GM18511 (cell line): ENCODE measurements at regions not wholly inside any gene's neighbourhood (a gene's known extent, or its start where the extent isn't known, plus 50 kb on each side); places are given as distances from the start of the nearest gene placed in this dataset.

Source experiments
- ATAC-seq: cut with Tn5 transposase; IDR thresholded peaks from one replicate; pipeline ENCODE4 v1.9.1; 2021; ENCODE audit warnings: mild to moderate bottlenecking, moderate library complexity; ENCODE audit not compliant: unreplicated experiment

DNA sequence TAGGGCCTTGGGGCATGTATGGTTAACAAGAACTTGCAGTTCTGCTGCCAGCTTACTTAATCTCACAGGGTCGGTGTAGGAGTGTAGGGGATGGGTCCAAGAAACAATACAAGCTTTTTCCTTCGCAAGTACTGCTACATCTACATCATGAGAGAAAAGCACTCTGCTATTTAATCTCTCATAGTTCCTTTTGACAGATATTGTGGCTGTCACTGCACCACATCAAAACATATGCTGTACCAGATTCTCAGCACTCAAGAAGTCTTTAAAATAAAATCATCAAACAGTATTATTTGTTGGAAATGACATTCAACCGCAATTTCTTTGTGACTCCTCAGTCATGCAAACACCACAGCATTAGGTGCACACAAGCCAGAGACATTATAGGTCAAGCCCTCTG lies 215.5 kb upstream of the BMP4 start:
- no peak for ATAC-seq

DNA sequence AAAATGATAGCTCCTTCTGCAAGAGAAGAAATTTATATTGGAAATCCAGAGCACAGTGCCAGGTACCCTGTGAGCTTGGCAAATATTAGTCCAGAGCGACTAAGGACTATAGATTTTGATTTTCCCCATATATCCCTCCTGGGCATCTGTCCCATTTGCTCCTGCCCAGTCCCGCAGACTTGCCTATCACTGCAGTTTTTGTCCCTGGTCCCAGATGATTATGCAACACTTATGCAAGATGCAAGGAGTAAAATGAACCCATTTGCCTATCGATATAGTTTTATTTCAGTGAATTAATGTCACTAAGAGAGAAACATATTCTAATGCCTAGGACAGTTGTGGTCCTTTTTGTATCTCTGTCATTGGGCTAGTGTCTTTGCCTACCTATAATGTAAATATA lies 215.9 kb upstream of the BMP4 start:
- ATAC-seq, result no peak

DNA sequence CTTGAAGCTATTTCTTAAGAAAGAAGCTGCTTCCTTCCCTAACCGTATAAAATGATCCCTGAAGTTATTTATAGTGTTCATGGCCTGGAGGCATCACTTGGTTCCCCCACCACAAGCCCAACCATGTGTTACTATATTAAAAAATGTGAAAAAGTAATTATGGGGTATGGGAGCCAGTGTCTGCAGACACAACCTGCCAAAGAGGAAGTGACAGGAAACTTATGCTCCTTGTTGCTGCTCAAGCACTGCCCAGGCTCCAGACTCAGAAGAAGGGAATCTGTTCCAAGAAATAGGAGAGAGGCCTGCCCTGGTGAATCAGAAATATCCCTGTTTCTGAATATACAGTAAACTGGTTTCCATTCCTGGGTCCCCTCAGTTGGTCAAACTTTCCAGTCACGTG lies 217.2 kb upstream of the BMP4 start:
- no peak for ATAC-seq

DNA sequence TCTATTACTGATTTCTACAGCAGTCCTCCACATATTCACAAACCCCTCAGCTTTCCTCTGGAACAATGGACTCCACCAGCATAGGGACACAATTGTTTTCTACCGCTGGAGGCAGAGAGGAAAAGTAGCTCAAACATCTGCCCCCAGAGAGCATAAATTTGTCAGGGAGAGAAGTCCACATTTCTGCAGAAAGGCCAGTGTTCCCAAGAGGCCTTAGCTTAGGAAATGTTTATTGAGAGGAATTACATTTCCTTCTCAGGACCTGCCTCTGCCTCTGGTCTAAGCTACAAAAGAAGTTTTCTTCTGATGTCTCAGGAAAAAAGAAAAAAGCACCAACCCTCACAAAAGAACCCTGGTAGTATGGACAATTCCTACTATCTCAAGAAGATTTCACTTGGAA lies 217.8 kb upstream of the BMP4 start:
- ATAC-seq, result no peak

DNA sequence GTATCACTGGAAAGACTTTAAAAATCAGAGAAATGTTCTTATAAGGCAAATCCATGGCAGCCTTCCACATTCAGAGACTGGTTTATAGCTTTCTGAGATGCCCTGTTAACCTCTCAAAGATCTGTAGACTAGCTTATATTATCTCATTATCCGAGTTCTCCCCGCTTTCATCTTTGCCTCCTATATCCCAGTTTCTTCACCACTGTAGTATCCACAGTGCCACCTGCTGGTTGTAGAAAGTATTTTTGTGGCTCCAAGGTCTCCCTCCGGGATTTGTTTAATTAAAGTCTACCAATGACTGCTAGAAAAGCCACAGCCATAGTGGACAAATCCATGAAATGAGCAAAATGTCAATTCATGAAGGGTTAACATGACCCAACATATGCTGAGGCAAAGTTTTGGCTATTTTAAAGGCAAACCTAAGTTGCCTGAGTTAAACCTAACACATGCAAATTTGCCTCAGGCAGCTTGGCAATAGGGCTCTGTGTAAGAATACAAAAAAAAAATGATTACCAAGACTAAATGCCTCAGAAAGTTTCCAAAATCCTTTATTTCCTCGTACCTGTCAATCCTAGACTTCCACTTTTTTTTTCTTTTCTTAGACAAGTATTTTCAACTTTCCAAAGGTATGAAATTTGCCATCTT lies 218.8 kb upstream of the BMP4 start:
- ATAC-seq, result no peak

GRCh38 chr14:54177019-54177418 lies 219.8 kb upstream of the CDKN3 start:
- ATAC-seq, result no peak

DNA sequence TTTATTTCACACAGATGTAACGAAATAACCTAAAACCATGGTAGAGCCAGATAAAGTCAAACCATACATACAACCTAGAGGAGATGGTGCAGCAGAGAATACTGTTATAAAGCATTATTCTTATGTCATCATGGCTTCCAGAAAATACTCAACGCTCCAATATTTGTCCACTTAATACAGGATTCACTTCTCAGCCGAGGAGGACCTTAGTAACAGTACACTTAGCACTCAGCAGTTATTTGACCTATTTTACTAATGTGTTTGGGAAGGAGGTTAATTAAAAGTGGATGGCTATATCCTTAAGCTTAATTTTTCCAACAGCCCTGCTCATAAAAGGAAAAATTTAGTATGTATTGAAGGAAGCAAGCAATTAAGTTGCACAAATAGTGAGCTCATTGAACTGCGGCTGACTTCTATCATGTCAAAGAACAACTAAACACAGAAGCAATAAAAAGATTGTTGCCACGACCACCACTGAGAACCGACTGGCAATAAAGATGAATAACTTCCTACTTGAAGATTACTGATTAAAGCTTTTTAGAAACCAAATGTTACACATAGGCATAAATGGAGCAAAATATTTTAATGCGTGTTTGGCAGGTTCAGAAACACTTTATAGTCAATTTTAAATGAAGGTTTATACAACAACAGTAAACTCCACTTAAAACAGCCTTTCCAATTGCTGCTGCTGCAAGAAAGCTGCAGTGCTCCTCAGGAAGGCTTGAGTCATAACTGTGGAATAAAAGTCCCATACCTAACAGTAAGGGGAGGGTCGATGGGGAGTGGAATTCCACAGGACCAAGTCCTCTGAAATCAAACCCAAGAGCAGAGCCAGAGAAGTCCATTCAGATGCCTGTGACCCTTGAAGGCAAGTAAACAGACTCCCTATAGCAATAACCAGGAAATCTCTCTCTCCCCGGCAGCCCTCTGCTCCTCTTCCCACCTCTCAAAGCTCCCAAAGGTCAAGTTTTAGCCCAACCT lies 218.9 kb upstream of the CDKN3 start:
- no peak for ATAC-seq

DNA sequence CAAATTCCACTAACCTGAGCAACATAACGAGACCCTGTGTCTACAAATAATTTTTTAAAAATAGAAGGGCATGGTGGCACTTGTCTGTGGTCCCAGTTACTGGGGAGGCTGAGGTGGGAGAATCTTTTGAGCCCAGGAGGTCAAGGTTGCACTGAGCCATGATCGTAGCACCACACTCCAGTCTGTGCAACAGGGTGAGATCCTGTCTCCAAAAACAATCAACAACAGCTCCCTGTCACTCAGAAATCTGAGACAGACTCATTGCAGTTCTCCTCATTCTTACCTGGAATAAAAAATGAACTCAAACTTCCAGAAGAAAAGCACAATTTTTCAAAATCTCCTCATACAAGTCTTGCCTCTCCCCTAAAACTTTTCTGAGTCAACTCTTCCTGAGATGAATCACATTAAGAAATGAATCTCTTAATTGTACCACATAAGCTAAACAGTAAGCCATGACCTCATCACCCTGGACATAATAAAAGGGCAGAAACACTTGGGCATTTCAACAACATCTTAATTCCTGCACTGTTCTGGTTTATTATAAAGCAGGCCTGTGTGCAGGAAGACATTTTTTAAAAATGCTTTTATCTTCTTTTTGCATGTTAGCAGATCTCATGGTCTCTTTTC lies 214.3 kb upstream of the CDKN3 start:
- ATAC-seq, result no peak

DNA sequence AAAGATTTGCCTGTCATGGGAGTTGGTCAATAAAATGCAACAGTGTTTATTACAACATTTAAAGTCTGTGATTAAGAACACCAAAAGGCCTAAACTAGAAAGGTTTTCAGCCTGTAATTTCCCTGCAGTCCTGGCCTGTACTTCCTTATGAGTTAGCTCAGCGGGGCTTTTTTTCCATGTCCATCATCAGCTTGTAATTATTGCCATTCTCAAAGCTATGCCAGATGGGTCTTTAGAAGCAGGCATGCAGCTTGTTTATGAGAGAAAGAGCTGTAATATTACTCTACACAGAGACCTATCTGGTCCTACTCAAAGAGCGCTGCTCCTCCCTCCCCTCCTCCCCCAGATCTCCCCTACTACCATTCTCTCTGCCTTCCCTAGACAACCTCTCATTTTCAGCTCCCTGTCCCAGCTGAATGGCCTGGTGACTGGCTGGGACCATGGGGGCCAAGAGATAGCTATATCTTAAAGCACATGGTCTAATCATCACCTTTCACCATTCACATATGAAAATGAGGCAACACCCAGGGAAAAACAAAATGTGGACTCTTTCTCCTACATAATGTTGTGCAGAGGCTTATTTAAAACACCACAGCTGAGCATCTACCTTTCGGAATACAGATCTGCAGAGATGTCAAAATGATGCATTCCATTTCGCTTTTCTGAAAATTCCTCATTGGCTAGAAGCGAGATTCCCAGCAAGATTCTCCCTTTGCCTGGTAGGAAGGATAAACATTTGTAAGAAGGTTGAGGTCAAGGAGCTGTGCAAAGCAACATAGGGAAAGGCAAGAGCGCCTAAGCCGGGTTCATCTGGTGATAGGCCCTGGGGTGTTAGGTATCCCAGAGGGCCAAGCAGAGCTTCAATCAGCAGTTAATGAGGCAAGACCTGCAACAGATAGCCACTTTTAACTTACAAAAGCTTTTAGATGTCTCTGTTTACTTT lies 209.7 kb upstream of the CDKN3 start:
- ATAC-seq, result no peak

DNA sequence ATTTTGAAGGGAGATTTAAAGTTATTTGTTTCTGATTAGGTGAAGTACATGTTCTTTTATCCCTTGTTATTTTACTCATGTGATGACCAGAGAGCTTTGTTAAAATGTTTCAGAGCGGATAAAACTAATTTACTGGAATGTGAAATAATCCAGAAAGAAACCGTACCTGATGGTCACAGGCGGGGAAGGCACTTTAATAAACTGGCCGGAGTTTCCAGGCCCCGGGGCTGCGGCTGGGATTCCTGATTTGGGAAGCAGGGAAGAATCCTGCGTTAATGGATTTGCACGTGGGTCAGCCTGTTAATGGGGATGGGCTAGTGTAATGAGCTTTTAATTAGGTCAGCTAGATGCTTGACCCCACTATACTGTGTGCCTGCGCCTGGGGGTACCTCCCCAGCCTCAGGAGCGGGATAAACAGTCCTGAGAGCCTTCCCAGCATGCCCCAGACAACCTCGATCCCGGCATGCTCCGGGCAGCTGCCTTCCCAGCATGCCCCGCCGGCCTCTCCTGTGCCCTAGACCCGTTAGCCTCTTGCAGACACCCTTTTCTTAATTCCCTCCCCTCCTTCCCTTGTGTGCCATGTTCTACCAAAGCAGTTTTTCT lies 208.6 kb upstream of the CDKN3 start:
- no peak for ATAC-seq

DNA sequence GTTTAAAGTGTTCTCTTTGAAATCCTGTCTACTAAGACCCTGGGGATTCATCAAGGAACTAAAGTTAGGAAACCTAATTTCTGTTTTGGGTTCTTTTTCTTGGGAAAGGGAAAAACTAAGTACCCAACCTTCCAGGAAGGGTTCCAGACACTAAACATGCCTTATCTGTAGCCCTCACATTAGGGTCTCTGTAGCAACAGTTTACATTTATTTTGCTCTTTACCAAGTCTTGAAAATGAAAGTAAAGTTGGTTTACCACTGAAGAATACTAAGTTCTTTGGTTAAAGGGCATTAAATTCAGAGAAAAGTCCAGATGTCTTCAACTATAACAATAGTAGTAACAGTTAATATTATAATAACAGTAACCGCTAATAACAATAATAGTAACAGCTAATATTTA lies 207.5 kb upstream of the CDKN3 start:
- ATAC-seq, result no peak

GRCh38 chr14:54189748-54190354 lies 207.0 kb upstream of the CDKN3 start:
- ATAC-seq, result no peak

DNA sequence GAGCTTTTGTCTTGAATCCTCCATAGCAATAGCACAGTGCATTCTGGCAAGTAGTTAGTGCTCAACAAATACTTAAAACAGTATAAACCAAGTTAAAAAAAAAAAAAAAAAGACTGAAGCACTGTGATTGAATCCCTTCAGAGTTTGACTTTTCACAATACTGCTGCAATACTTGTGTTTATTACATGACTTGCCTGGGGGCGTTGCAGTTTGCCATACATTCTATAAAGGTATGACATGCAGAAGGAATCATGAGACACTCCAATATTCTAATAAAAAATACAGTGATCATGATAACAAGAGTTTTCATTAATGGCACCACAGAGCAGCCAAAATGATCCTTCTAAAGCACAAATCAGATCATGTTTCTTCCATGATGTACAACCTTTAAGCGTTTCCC lies 205.0 kb upstream of the CDKN3 start:
- no peak for ATAC-seq

- ATAC-seq, result no peak
These were observed 204.2 kb upstream of the CDKN3 start for GRCh38 chr14:54192610-54193009.

- ATAC-seq, result no peak
These were observed 202.9 kb upstream of the CDKN3 start for GRCh38 chr14:54193871-54194270.

GRCh38 chr14:54194501-54194900 lies 202.3 kb upstream of the CDKN3 start:
- no peak for ATAC-seq

- no peak for ATAC-seq
These were observed 199.4 kb upstream of the CDKN3 start for GRCh38 chr14:54197369-54197768.

GRCh38 chr14:54200726-54201125 lies 196.1 kb upstream of the CDKN3 start:
- no peak for ATAC-seq

DNA sequence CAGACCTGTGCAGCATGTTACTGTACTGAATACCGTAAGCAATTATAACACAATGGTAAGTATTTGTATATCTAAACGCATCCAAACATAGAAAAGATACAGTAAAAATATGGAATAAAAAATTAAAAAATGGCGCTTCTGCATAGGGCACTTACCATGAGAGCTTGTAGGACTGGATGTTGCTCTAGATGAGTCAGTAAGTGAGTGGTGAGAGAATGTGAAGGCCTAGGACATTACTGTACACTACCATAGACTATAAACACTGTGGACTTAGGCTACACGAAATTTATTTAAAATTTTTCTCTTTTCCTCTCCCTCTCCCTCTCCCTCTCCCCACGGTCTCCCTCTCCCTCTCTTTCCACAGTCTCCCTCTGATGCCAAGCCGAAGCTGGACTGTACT lies 194.5 kb upstream of the CDKN3 start:
- no peak for ATAC-seq

- ATAC-seq, result no peak
These were observed 190.3 kb upstream of the CDKN3 start for GRCh38 chr14:54206516-54206915.
